Activated CD8-positive, alpha-beta T cell treated with anti-CD3 and anti-CD28 coated beads for 36 hours (primary cell): ENCODE measurements at regions not wholly inside any gene's neighbourhood (a gene's known extent, or its start where the extent isn't known, plus 50 kb on each side); places are given as distances from the start of the nearest gene placed in this dataset.

Experiments
- ATAC-seq: fragments of 200-7000 bp; cut with Tn5 transposase; one replicate; pipeline ENCODE4 v1.10.0; 2021; ENCODE audit warnings: mild to moderate bottlenecking, moderate library complexity
- CTCF ChIA-PET: fragments of 350-600 bp; sonication (Branson Sonifier 250); formaldehyde crosslinking; loops from one replicate; lab custom pipeline; 2021; ENCODE audit warnings: antibody characterized with exemption; lab: Charles Lee
- POLR2A ChIA-PET: fragments of 350-600 bp; sonication (Branson Sonifier 250); formaldehyde crosslinking; loops from one replicate; lab custom pipeline; 2021; ENCODE audit warnings: antibody characterized with exemption; lab: Charles Lee
- DNase-seq: peaks from one replicate; pipeline ENCODE4 v3.0.0-alpha.2; 2020
- H3K27ac Mint-ChIP-seq: one replicate; pipeline ENCODE4 v1.8.0; 2021; ENCODE audit warnings: mild to moderate bottlenecking, mixed read lengths
- H3K27me3 Mint-ChIP-seq: one replicate; pipeline ENCODE4 v1.8.0; 2021; ENCODE audit warnings: mixed read lengths
- H3K36me3 Mint-ChIP-seq: one replicate; pipeline ENCODE4 v1.8.0; 2021; ENCODE audit warnings: low read depth, mixed read lengths
- H3K4me1 Mint-ChIP-seq: one replicate; pipeline ENCODE4 v1.8.0; 2021; ENCODE audit warnings: low read depth, mixed read lengths
- H3K4me3 Mint-ChIP-seq: one replicate; pipeline ENCODE4 v1.8.0; 2021; ENCODE audit warnings: mild to moderate bottlenecking, moderate library complexity, mixed read lengths
- H3K9me3 Mint-ChIP-seq: one replicate; pipeline ENCODE4 v1.8.0; 2021; ENCODE audit warnings: mixed read lengths
- CTCF ChIP-seq: fragments of 200-600 bp; IDR thresholded peaks from one replicate; pipeline ENCODE4 v1.8.0; 2022; ENCODE audit warnings: antibody characterized with exemption, mild to moderate bottlenecking
- intact Hi-C: fragments of 100-400 bp; cut with micrococcal nuclease; formaldehyde crosslinking; loops from one replicate; pipeline ENCODE4 v1.10.0; 2022

- POLR2A ChIA-PET: no interaction called here
- CTCF ChIA-PET: interaction anchor here (1.2 kb wide), 1 partner anchor 270 kb away, joined by 5 read pairs; no protein-coding TSS in a partner anchor
- H3K27ac Mint-ChIP-seq: no peak overlapping the region
Observed at GRCh38 chr3:194953291-194953690, 267.6 kb downstream of the FAM43A start.

GRCh38 chr3:194955546-194955945 is 269.9 kb downstream of the FAM43A start:
- H3K9me3 Mint-ChIP-seq: no peaks in the 10 kb centered on the region
- intact Hi-C loops: no loop called here
- H3K36me3 Mint-ChIP-seq: no peaks in the 10 kb centered on the region
- H3K4me1 Mint-ChIP-seq: no peaks in the 10 kb centered on the region
- no peak for DNase-seq
- CTCF ChIA-PET: no interaction called here
- no peak for ATAC-seq
- POLR2A ChIA-PET: no interaction called here
- TF ChIP-seq CTCF: no peak
- H3K4me3 Mint-ChIP-seq: no peak overlapping the region
- no peaks in the 10 kb centered on the region for H3K27me3 Mint-ChIP-seq
- H3K27ac Mint-ChIP-seq: no peak overlapping the region

More at GRCh38 chr3:194953291-194953690, 267.6 kb downstream of the FAM43A start:
- H3K4me1 Mint-ChIP-seq: no peaks in the 10 kb centered on the region
- intact Hi-C loops: no loop called here
- peaks cover under 1% of the 10 kb centered on the region for H3K9me3 Mint-ChIP-seq
- no peaks in the 10 kb centered on the region for H3K27me3 Mint-ChIP-seq
- no peak for DNase-seq
- ATAC-seq: no peak
- no peak for TF ChIP-seq CTCF
- no peak overlapping the region for H3K4me3 Mint-ChIP-seq
- no peaks in the 10 kb centered on the region for H3K36me3 Mint-ChIP-seq

- Mint-ChIP-seq H3K4me1 (no peaks in the 10 kb centered on the region), H3K36me3 (no peaks in the 10 kb centered on the region), H3K4me3 (no peak overlapping the region), H3K27me3 (no peaks in the 10 kb centered on the region), H3K9me3 (no peaks in the 10 kb centered on the region), H3K27ac (no peak overlapping the region)
- POLR2A ChIA-PET: no interaction called here
- no peak for DNase-seq
- no peak for TF ChIP-seq CTCF
- intact Hi-C loops: no loop called here
- CTCF ChIA-PET: no interaction called here
- ATAC-seq: no peak
Observed at GRCh38 chr3:194955979-194956696, 270.5 kb downstream of the FAM43A start.

- ChIA-PET CTCF (interaction anchor here (1.4 kb wide), 1 partner anchor 11 kb away, joined by 6 read pairs; no protein-coding TSS in a partner anchor), POLR2A (no interaction called here)
- DNase-seq (no peak), ATAC-seq (no peak)
- intact Hi-C loops: no loop called here
- Mint-ChIP-seq H3K4me3 (no peak overlapping the region), H3K4me1 (no peaks in the 10 kb centered on the region), H3K9me3 (no peaks in the 10 kb centered on the region), H3K36me3 (no peaks in the 10 kb centered on the region), H3K27ac (no peak overlapping the region), H3K27me3 (no peaks in the 10 kb centered on the region)
- no peak for TF ChIP-seq CTCF
Observed at GRCh38 chr3:194956697-194957396, 271.2 kb downstream of the FAM43A start.

GRCh38 chr3:194957743-194958240 is 272.1 kb downstream of the FAM43A start:
- Mint-ChIP-seq H3K4me3 (no peak overlapping the region), H3K27me3 (no peaks in the 10 kb centered on the region), H3K9me3 (no peaks in the 10 kb centered on the region), H3K27ac (no peak overlapping the region), H3K36me3 (no peaks in the 10 kb centered on the region), H3K4me1 (no peaks in the 10 kb centered on the region)
- no peak for TF ChIP-seq CTCF
- ATAC-seq: no peak
- ChIA-PET POLR2A (interaction anchor here (0.7 kb wide), 1 partner anchor 18 kb away, joined by 5 read pairs; no protein-coding TSS in a partner anchor), CTCF (interaction anchor here (1.4 kb wide), 1 partner anchor 10 kb away, joined by 6 read pairs; no protein-coding TSS in a partner anchor)
- no peak for DNase-seq
- intact Hi-C loops: no loop called here
